ENCODE measurements at regions not wholly inside any gene's neighbourhood (a gene's known extent, or its start where the extent isn't known, plus 50 kb on each side); places are given as distances from the start of the nearest gene placed in this dataset.

DNA sequence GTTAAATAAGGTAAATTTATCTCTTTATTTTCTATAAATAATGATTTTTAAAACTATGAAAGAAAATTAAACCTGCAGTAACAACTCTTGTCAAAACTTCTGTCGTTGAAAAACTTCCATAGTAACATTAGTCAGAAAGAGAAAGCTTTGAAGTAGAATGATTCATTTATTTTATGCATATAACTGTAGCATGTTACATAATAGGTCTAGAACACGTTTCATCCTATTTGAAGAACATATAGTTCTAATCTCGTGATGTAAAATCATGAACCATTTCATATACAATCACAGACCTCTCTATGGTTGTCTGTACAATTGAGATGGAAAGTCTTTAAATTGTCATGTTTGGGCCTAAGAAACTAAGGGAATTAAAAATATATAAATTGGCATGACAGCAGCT lies 61.3 kb upstream of the MYLIP start:
- TF ChIP-seq, protein P1, sequence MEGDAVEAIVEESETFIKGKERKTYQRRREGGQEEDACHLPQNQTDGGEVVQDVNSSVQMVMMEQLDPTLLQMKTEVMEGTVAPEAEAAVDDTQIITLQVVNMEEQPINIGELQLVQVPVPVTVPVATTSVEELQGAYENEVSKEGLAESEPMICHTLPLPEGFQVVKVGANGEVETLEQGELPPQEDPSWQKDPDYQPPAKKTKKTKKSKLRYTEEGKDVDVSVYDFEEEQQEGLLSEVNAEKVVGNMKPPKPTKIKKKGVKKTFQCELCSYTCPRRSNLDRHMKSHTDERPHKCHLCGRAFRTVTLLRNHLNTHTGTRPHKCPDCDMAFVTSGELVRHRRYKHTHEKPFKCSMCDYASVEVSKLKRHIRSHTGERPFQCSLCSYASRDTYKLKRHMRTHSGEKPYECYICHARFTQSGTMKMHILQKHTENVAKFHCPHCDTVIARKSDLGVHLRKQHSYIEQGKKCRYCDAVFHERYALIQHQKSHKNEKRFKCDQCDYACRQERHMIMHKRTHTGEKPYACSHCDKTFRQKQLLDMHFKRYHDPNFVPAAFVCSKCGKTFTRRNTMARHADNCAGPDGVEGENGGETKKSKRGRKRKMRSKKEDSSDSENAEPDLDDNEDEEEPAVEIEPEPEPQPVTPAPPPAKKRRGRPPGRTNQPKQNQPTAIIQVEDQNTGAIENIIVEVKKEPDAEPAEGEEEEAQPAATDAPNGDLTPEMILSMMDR (conservative IDR thresholded peaks at IDR 0.05; ENCODE audit: low read length) = no peak
- TF ChIP-seq EZH2phosphoT487 (IDR thresholded peaks at IDR 0.05; ENCODE audit: borderline replicate concordance, low read depth, low read length) = no peak
- H3K27ac ChIP-seq (ENCODE audit: low read depth, low read length, poor library complexity, severe bottlenecking) = no peak overlapping the region
- no peak overlapping the region for H3K4me2 ChIP-seq (ENCODE audit: low read length)
- no peaks in the 10 kb centered on the region for H4K20me1 ChIP-seq (ENCODE audit: insufficient read depth, low read length)
- intact Hi-C loops (cut with micrococcal nuclease; ENCODE audit: unreplicated experiment) = no loop called here
- no peaks in the 10 kb centered on the region for H3K4me1 ChIP-seq (ENCODE audit: insufficient read depth, low read length, poor library complexity, severe bottlenecking)
- no peak overlapping the region for H2AFZ ChIP-seq (ENCODE audit: low read length)
- H3K9me2 ChIP-seq (ENCODE audit: insufficient read depth, low read length) = no peaks in the 10 kb centered on the region
- ChIA-PET CTCF (ENCODE audit: unreplicated experiment) (no interaction called here), POLR2A (interaction anchor here (0.7 kb wide), 1 partner anchor 19 kb away, joined by 3 read pairs; no protein-coding TSS in a partner anchor)
- H3K36me3 ChIP-seq (ENCODE audit: insufficient read depth, low read length) = no peaks in the 10 kb centered on the region
- no peaks in the 10 kb centered on the region for H3K9me3 ChIP-seq (ENCODE audit: low read length)
- DNase-seq (ENCODE audit: low spot score) = no peak
- H3K4me3 ChIP-seq (ENCODE audit: low read depth, low read length, poor library complexity, severe bottlenecking) = no peak overlapping the region
- no peaks in the 10 kb centered on the region for H3K79me2 ChIP-seq (ENCODE audit: insufficient read depth, low read depth, low read length)
- no TSS peak for BruUV-seq (replicated peaks)

- H3K79me2 ChIP-seq (ENCODE audit: insufficient read depth, low read depth, low read length) = no peaks in the 10 kb centered on the region
- H3K27ac ChIP-seq (ENCODE audit: low read depth, low read length, poor library complexity, severe bottlenecking) = no peak overlapping the region
- no peak overlapping the region for H3K4me2 ChIP-seq (ENCODE audit: low read length)
- no peaks in the 10 kb centered on the region for H3K36me3 ChIP-seq (ENCODE audit: insufficient read depth, low read length)
- H3K9me2 ChIP-seq (ENCODE audit: insufficient read depth, low read length) = no peaks in the 10 kb centered on the region
- H3K9me3 ChIP-seq (ENCODE audit: low read length) = no peaks in the 10 kb centered on the region
- H2AFZ ChIP-seq (ENCODE audit: low read length) = no peak overlapping the region
- no TSS peak for BruUV-seq (replicated peaks)
- TF ChIP-seq, protein P1 (conservative IDR thresholded peaks at IDR 0.05; ENCODE audit: low read length) = no peak
- no peak for TF ChIP-seq EZH2phosphoT487 (IDR thresholded peaks at IDR 0.05; ENCODE audit: borderline replicate concordance, low read depth, low read length)
- POLR2A ChIA-PET = no interaction called here
- intact Hi-C loops (cut with micrococcal nuclease; ENCODE audit: unreplicated experiment) = no loop called here
- DNase-seq (ENCODE audit: low spot score) = no peak
- no peak overlapping the region for H3K4me3 ChIP-seq (ENCODE audit: low read depth, low read length, poor library complexity, severe bottlenecking)
- no peaks in the 10 kb centered on the region for H3K4me1 ChIP-seq (ENCODE audit: insufficient read depth, low read length, poor library complexity, severe bottlenecking)
- H4K20me1 ChIP-seq (ENCODE audit: insufficient read depth, low read length) = no peaks in the 10 kb centered on the region
- CTCF ChIA-PET (ENCODE audit: unreplicated experiment) = no interaction called here
These were observed 64.2 kb upstream of the MYLIP start for GRCh38 chr6:16064671-16065072.

DNA sequence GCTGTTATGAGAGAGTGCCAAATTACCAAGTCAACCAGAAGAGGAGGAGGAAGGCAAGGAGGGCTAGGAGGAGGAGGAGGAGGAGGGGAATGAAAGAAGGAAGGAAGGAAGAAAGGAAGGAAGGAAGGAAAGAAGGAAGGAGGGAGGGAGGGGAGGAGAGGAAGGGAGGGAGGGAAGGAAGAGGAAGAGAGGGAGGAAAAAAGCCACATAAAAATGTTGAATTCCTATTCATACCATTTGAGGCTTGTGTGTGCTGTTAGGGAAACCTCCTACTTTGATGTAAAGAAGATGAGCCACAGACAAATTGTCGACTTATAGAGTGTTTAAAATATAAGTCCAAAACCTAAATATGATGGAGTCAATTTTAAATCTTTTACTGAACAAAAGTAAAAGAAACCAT lies 65.3 kb upstream of the MYLIP start:
- POLR2A ChIA-PET = no interaction called here
- Histone ChIP-seq H4K20me1 (ENCODE audit: insufficient read depth, low read length) (no peaks in the 10 kb centered on the region), H3K9me3 (ENCODE audit: low read length) (no peaks in the 10 kb centered on the region), H3K36me3 (ENCODE audit: insufficient read depth, low read length) (no peaks in the 10 kb centered on the region), H3K27ac (ENCODE audit: low read depth, low read length, poor library complexity, severe bottlenecking) (no peak overlapping the region), H3K9me2 (ENCODE audit: insufficient read depth, low read length) (no peaks in the 10 kb centered on the region), H3K79me2 (ENCODE audit: insufficient read depth, low read depth, low read length) (no peaks in the 10 kb centered on the region), H2AFZ (ENCODE audit: low read length) (no peak overlapping the region), H3K4me2 (ENCODE audit: low read length) (no peak overlapping the region), H3K4me1 (ENCODE audit: insufficient read depth, low read length, poor library complexity, severe bottlenecking) (no peaks in the 10 kb centered on the region), H3K4me3 (ENCODE audit: low read depth, low read length, poor library complexity, severe bottlenecking) (no peak overlapping the region)
- no peak for DNase-seq (ENCODE audit: low spot score)
- BruUV-seq (replicated peaks) = no TSS peak
- intact Hi-C loops (cut with micrococcal nuclease; ENCODE audit: unreplicated experiment) = no loop called here
- CTCF ChIA-PET (ENCODE audit: unreplicated experiment) = no interaction called here
- TF ChIP-seq EZH2phosphoT487 (IDR thresholded peaks at IDR 0.05; ENCODE audit: borderline replicate concordance, low read depth, low read length) = no peak
- TF ChIP-seq, protein P1 (conservative IDR thresholded peaks at IDR 0.05; ENCODE audit: low read length) = no peak

Measured in OCI-LY7 (cell line).